ENCODE measurements at regions not wholly inside any gene's neighbourhood (a gene's known extent, or its start where the extent isn't known, plus 50 kb on each side); places are given as distances from the start of the nearest gene placed in this dataset.
"Not testable (repeated sequence)": the region's sequence is repeated elsewhere in the genome, so short reads cannot be mapped to it uniquely, and the experiment has no call there.

DNA sequence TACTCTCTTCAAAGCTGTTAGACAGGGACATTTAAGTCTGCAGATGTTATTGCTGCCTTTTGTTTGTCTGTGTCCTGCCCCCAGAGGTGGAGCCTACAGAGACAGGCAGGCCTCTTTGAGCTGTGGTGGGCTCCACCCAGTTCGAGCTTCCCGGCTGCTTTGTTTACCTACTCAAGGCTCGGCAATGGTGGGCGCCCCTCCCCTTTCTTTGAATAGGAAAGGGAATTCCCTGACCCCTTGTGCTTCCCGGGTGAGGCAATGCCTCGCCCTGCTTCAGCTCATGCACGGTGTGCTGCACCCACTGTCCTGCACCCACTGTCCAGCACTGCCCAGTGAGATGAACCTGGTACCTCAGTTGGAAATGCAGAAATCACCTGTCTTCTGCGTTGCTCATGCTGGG lies 435.8 kb upstream of the GRIN3A start:
- TF ChIP-seq, protein P1, sequence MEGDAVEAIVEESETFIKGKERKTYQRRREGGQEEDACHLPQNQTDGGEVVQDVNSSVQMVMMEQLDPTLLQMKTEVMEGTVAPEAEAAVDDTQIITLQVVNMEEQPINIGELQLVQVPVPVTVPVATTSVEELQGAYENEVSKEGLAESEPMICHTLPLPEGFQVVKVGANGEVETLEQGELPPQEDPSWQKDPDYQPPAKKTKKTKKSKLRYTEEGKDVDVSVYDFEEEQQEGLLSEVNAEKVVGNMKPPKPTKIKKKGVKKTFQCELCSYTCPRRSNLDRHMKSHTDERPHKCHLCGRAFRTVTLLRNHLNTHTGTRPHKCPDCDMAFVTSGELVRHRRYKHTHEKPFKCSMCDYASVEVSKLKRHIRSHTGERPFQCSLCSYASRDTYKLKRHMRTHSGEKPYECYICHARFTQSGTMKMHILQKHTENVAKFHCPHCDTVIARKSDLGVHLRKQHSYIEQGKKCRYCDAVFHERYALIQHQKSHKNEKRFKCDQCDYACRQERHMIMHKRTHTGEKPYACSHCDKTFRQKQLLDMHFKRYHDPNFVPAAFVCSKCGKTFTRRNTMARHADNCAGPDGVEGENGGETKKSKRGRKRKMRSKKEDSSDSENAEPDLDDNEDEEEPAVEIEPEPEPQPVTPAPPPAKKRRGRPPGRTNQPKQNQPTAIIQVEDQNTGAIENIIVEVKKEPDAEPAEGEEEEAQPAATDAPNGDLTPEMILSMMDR (conservative IDR thresholded peaks at IDR 0.05 in 1 of 2, IDR thresholded peaks at IDR 0.05 in 1 of 2; ENCODE audit: low read depth in 1 of 2, low read length in 2 of 2) = not testable (repeated sequence)
- TF ChIP-seq EZH2 (IDR thresholded peaks at IDR 0.05; ENCODE audit: low read length, missing control alignments) = not testable (repeated sequence)

Data from fibroblast of lung (primary cell).